HEK293 (cell line): ENCODE measurements at regions not wholly inside any gene's neighbourhood (a gene's known extent, or its start where the extent isn't known, plus 50 kb on each side); places are given as distances from the start of the nearest gene placed in this dataset.

Source experiments
- CTCF ChIP-seq: fragments of 450-650 bp; formaldehyde crosslinking; IDR thresholded peaks from 2 replicates; pipeline ENCODE4 v1.5.1; 2016; ENCODE audit warnings: missing biosample characterization, missing genetic modification characterization
- PBX3 ChIP-seq: sonication (generic); formaldehyde crosslinking; IDR thresholded peaks from 2 replicates; pipeline ENCODE4 v1.8.1; 2022; ENCODE audit warnings: mild to moderate bottlenecking, moderate library complexity, missing genetic modification reagents
- PRDM1 ChIP-seq: fragments of 450-650 bp; formaldehyde crosslinking; IDR thresholded peaks from 2 replicates; pipeline ENCODE4; 2016; ENCODE audit warnings: missing biosample characterization, missing genetic modification characterization
- SCRT1 ChIP-seq: fragments of 450-650 bp; formaldehyde crosslinking; IDR thresholded peaks from 2 replicates; pipeline ENCODE4 v1.5.1; 2016; ENCODE audit warnings: missing biosample characterization, missing genetic modification characterization, borderline replicate concordance
- ZBTB20 ChIP-seq: fragments of 450-650 bp; formaldehyde crosslinking; IDR thresholded peaks from 2 replicates; pipeline ENCODE4 v1.5.1; 2016; ENCODE audit warnings: missing biosample characterization, missing genetic modification characterization
- ZBTB8A ChIP-seq: fragments of 450-650 bp; formaldehyde crosslinking; IDR thresholded peaks from 2 replicates; pipeline ENCODE4 v1.5.1; 2016; ENCODE audit warnings: missing biosample characterization, missing genetic modification characterization
- ZNF354C ChIP-seq: fragments of 450-650 bp; formaldehyde crosslinking; IDR thresholded peaks from 2 replicates; pipeline ENCODE4 v1.5.1; 2016; ENCODE audit warnings: missing biosample characterization, missing genetic modification characterization, low read depth, borderline replicate concordance
- ZNF670 ChIP-seq: fragments of 450-650 bp; formaldehyde crosslinking; IDR thresholded peaks from 2 replicates; pipeline ENCODE4 v1.5.1; 2016; ENCODE audit warnings: missing biosample characterization, missing genetic modification characterization, low read depth
- TF ChIP-seq, protein P1 (sequence below): fragments of 450-650 bp; formaldehyde crosslinking; IDR thresholded peaks from 2 replicates; pipeline ENCODE4 v1.5.1; 2017; ENCODE audit warnings: missing biosample characterization, missing genetic modification characterization

DNA sequence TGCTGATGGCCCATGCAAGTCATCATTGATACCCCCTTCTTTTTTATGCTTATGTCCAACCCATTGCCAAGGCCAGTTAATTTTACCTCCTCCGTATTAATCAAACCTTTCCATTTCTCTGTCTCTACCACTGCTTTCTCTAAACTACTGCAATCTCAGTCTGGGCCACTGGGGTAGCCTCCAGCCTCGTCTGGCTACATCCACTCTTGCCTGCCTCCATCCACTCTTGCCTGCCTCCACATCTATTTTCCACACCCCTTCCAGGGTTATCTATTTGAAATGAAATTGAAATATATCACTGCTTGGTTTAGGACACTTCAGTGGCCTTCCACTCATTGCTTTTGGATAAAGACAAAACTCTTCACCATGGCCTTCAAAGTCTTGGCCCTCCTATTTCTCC lies 425.3 kb upstream of the CLINT1 start:
- no peak for TF ChIP-seq CTCF (tag by site-specific recombination)
- TF ChIP-seq PRDM1 (tag by site-specific recombination) = no peak
- TF ChIP-seq, protein P1, sequence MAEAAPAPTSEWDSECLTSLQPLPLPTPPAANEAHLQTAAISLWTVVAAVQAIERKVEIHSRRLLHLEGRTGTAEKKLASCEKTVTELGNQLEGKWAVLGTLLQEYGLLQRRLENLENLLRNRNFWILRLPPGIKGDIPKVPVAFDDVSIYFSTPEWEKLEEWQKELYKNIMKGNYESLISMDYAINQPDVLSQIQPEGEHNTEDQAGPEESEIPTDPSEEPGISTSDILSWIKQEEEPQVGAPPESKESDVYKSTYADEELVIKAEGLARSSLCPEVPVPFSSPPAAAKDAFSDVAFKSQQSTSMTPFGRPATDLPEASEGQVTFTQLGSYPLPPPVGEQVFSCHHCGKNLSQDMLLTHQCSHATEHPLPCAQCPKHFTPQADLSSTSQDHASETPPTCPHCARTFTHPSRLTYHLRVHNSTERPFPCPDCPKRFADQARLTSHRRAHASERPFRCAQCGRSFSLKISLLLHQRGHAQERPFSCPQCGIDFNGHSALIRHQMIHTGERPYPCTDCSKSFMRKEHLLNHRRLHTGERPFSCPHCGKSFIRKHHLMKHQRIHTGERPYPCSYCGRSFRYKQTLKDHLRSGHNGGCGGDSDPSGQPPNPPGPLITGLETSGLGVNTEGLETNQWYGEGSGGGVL (tag by site-specific recombination) = no peak
- TF ChIP-seq ZBTB8A = no peak
- no peak for TF ChIP-seq ZNF670 (tag by site-specific recombination)
- no peak for TF ChIP-seq PBX3 (CRISPR knock-in tag)
- no peak for TF ChIP-seq ZNF354C (tag by site-specific recombination)
- no peak for TF ChIP-seq SCRT1 (tag by site-specific recombination)
- TF ChIP-seq ZBTB20 (tag by site-specific recombination) = no peak
